HEK293 (cell line): ENCODE measurements at regions not wholly inside any gene's neighbourhood (a gene's known extent, or its start where the extent isn't known, plus 50 kb on each side); places are given as distances from the start of the nearest gene placed in this dataset.

Source experiments
- CTCF ChIA-PET: fragments of 350-600 bp; formaldehyde crosslinking; extraction: SDS; loops from one replicate; lab custom pipeline; 2021; ENCODE audit warnings: antibody characterized with exemption; lab: Yijun Ruan, JAX
- POLR2A ChIA-PET: fragments of 300-600 bp; formaldehyde crosslinking; extraction: SDS; loops from one replicate; lab custom pipeline; 2020; ENCODE audit warnings: antibody characterized with exemption, inconsistent platforms; lab: Yijun Ruan, JAX
- H3K27ac ChIP-seq: fragments of 200-500 bp; sonication (Bioruptor generic); 2 replicates; pipeline ENCODE4 v1.5.1; 2014; ENCODE audit warnings: low read depth, low read length, control low read depth, inconsistent platforms; ENCODE audit errors: extremely low read depth
- H3K36me3 ChIP-seq, 2 experiments: fragments of 200-500 bp in 1 of 2; sonication (Bioruptor generic) in 1 of 2; 1 replicate in 1 of 2; 2 replicates in 1 of 2; pipeline ENCODE4 v1.5.1; 2014 to 2017; ENCODE audit warnings: inconsistent platforms in 2 of 2, low read length in 2 of 2; ENCODE audit not compliant: control insufficient read depth in 2 of 2, insufficient read depth in 1 of 2
- H3K4me1 ChIP-seq: fragments of 200-500 bp; sonication (Bioruptor generic); 2 replicates; pipeline ENCODE4 v1.5.1; 2014; ENCODE audit warnings: mild to moderate bottlenecking, low read length, inconsistent platforms; ENCODE audit not compliant: control insufficient read depth, insufficient read depth
- H3K4me3 ChIP-seq: 2 replicates; pipeline ENCODE4 v1.5.1; 2011; ENCODE audit warnings: low read depth, mild to moderate bottlenecking, control low read depth, low read length, moderate library complexity
- H3K9me3 ChIP-seq: fragments of 200-500 bp; sonication (Bioruptor generic); 2 replicates; pipeline ENCODE4 v1.5.1; 2014; ENCODE audit warnings: low read depth, low read length, inconsistent platforms; ENCODE audit not compliant: control insufficient read depth, insufficient read depth
- KLF16 ChIP-seq: fragments of 450-650 bp; formaldehyde crosslinking; IDR thresholded peaks from 2 replicates; pipeline ENCODE4 v1.5.1; 2017; ENCODE audit warnings: missing biosample characterization, missing genetic modification characterization
- MEIS1 ChIP-seq: sonication (generic); formaldehyde crosslinking; IDR thresholded peaks from 2 replicates; pipeline ENCODE4 v1.8.1; 2022; ENCODE audit warnings: missing genetic modification reagents, mild to moderate bottlenecking, borderline replicate concordance
- SP3 ChIP-seq: fragments of 450-650 bp; formaldehyde crosslinking; IDR thresholded peaks from 2 replicates; pipeline ENCODE4 v1.5.1; 2016; ENCODE audit warnings: missing biosample characterization, missing genetic modification characterization
- ZBTB1 ChIP-seq: fragments of 450-650 bp; formaldehyde crosslinking; IDR thresholded peaks from 2 replicates; pipeline ENCODE4 v1.5.1; 2016; ENCODE audit warnings: missing biosample characterization, missing genetic modification characterization
- ZNF202 ChIP-seq: fragments of 450-650 bp; formaldehyde crosslinking; IDR thresholded peaks from 2 replicates; pipeline ENCODE4 v1.5.1; 2016; ENCODE audit warnings: missing biosample characterization, missing genetic modification characterization, borderline replicate concordance
- ZNF221 ChIP-seq: fragments of 450-650 bp; formaldehyde crosslinking; IDR thresholded peaks from 2 replicates; pipeline ENCODE4 v1.5.1; 2017; ENCODE audit warnings: missing biosample characterization, missing genetic modification characterization, borderline replicate concordance
- ZNF223 ChIP-seq: fragments of 450-650 bp; formaldehyde crosslinking; IDR thresholded peaks from 2 replicates; pipeline ENCODE4 v1.5.1; 2016; ENCODE audit warnings: missing biosample characterization, missing genetic modification characterization
- ZNF324 ChIP-seq: fragments of 450-650 bp; formaldehyde crosslinking; IDR thresholded peaks from 2 replicates; pipeline ENCODE4 v1.5.1; 2016; ENCODE audit warnings: missing biosample characterization, missing genetic modification characterization
- ZNF521 ChIP-seq: fragments of 450-650 bp; formaldehyde crosslinking; IDR thresholded peaks from 2 replicates; pipeline ENCODE4 v1.5.1; 2017; ENCODE audit warnings: missing biosample characterization, mild to moderate bottlenecking, missing genetic modification characterization
- ZNF701 ChIP-seq: fragments of 450-650 bp; formaldehyde crosslinking; IDR thresholded peaks from 2 replicates; pipeline ENCODE4 v1.5.1; 2016; ENCODE audit warnings: missing biosample characterization, missing genetic modification characterization
- ZNF791 ChIP-seq: fragments of 450-650 bp; formaldehyde crosslinking; IDR thresholded peaks from 2 replicates; pipeline ENCODE4 v1.5.1; 2016; ENCODE audit warnings: missing biosample characterization, missing genetic modification characterization
- ZNF843 ChIP-seq: fragments of 450-650 bp; formaldehyde crosslinking; IDR thresholded peaks from 2 replicates; pipeline ENCODE4 v1.5.1; 2016; ENCODE audit warnings: missing biosample characterization, missing genetic modification characterization
- TF ChIP-seq, protein P1 (sequence below): fragments of 450-650 bp; formaldehyde crosslinking; IDR thresholded peaks from 2 replicates; pipeline ENCODE4 v1.5.1; 2017; ENCODE audit warnings: missing biosample characterization, missing genetic modification characterization
- TF ChIP-seq, protein P2 (sequence below): fragments of 450-650 bp; formaldehyde crosslinking; IDR thresholded peaks from 2 replicates; pipeline ENCODE4 v1.5.1; 2016; ENCODE audit warnings: missing biosample characterization, missing genetic modification characterization
- TF ChIP-seq, protein P3 (sequence below): fragments of 450-650 bp; formaldehyde crosslinking; IDR thresholded peaks from 2 replicates; pipeline ENCODE4 v1.5.1; 2017; ENCODE audit warnings: missing biosample characterization, missing genetic modification characterization
- TF ChIP-seq, protein P4 (sequence below): fragments of 450-650 bp; IDR thresholded peaks from 2 replicates; pipeline ENCODE4 v1.5.1; 2018; ENCODE audit warnings: missing biosample characterization, mild to moderate bottlenecking, missing genetic modification characterization
- TF ChIP-seq, protein P5 (sequence below): fragments of 450-650 bp; formaldehyde crosslinking; IDR thresholded peaks from 2 replicates; pipeline ENCODE4 v1.5.1; 2016; ENCODE audit warnings: missing biosample characterization, missing genetic modification characterization, low read depth

DNA sequence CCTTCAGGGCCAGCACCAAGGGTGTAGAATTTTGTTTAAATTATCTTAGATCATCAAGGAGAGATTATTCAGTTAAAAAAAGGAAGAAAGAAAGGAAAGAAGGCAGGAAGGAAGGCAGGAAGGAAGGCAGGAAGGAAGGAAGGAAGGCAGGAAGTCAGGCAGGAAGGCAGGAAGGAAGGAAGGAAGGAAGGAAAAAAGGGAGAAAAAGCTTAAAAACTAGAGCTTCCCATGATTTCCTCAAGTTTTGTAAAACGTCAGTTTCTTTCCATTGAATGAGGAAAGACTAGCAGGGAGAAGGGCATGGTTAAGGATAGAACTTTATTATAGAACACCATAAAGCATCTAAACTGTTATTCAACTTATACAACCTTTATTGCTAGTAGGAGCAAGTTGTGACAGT lies 2672.0 kb upstream of the PCDH20 start:
- CTCF ChIA-PET, result no interaction called here
- Histone ChIP-seq H3K27ac (no peak overlapping the region), H3K4me1 (no peaks in the 10 kb centered on the region), H3K4me3 (no peak overlapping the region), H3K9me3 (no peaks in the 10 kb centered on the region), H3K36me3 (no peaks in the 10 kb centered on the region)
- POLR2A ChIA-PET, result no interaction called here
- TF ChIP-seq ZNF221 (no peak), ZNF202 (no peak), ZNF791 (tag by site-specific recombination) (no peak)
- TF ChIP-seq, protein P1, sequence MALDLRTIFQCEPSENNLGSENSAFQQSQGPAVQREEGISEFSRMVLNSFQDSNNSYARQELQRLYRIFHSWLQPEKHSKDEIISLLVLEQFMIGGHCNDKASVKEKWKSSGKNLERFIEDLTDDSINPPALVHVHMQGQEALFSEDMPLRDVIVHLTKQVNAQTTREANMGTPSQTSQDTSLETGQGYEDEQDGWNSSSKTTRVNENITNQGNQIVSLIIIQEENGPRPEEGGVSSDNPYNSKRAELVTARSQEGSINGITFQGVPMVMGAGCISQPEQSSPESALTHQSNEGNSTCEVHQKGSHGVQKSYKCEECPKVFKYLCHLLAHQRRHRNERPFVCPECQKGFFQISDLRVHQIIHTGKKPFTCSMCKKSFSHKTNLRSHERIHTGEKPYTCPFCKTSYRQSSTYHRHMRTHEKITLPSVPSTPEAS (tag by site-specific recombination), result no peak
- TF ChIP-seq, protein P2, sequence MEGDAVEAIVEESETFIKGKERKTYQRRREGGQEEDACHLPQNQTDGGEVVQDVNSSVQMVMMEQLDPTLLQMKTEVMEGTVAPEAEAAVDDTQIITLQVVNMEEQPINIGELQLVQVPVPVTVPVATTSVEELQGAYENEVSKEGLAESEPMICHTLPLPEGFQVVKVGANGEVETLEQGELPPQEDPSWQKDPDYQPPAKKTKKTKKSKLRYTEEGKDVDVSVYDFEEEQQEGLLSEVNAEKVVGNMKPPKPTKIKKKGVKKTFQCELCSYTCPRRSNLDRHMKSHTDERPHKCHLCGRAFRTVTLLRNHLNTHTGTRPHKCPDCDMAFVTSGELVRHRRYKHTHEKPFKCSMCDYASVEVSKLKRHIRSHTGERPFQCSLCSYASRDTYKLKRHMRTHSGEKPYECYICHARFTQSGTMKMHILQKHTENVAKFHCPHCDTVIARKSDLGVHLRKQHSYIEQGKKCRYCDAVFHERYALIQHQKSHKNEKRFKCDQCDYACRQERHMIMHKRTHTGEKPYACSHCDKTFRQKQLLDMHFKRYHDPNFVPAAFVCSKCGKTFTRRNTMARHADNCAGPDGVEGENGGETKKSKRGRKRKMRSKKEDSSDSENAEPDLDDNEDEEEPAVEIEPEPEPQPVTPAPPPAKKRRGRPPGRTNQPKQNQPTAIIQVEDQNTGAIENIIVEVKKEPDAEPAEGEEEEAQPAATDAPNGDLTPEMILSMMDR (tag by site-specific recombination), result no peak
- TF ChIP-seq, protein P3, sequence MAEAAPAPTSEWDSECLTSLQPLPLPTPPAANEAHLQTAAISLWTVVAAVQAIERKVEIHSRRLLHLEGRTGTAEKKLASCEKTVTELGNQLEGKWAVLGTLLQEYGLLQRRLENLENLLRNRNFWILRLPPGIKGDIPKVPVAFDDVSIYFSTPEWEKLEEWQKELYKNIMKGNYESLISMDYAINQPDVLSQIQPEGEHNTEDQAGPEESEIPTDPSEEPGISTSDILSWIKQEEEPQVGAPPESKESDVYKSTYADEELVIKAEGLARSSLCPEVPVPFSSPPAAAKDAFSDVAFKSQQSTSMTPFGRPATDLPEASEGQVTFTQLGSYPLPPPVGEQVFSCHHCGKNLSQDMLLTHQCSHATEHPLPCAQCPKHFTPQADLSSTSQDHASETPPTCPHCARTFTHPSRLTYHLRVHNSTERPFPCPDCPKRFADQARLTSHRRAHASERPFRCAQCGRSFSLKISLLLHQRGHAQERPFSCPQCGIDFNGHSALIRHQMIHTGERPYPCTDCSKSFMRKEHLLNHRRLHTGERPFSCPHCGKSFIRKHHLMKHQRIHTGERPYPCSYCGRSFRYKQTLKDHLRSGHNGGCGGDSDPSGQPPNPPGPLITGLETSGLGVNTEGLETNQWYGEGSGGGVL (tag by site-specific recombination), result no peak

DNA sequence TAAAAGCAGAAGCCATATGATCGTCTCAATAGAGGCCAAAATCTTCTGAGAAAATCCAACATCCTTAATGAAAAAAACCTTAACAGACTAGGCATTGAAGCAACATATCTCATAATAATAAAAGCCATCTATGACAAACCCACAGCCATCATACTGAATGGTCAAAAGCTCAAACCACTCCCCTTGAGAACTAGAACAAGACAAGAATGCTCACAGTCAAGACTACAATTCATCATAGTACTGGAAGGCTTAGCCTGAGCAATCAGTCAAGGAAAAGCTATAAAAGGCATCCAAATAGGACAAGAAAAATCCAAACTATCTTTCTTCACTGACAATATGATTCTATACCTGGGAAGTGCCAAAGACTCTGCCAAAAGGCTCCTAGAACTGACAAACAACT lies 2668.2 kb upstream of the PCDH20 start:
- Histone ChIP-seq H3K4me3 (no peak overlapping the region), H3K9me3 (no peaks in the 10 kb centered on the region), H3K27ac (no peak overlapping the region), H3K36me3 (no peaks in the 10 kb centered on the region), H3K4me1 (no peaks in the 10 kb centered on the region)
- ChIA-PET CTCF (no interaction called here), POLR2A (no interaction called here)
- TF ChIP-seq ZBTB1 (tag by site-specific recombination), result no peak
- TF ChIP-seq ZNF843 (tag by site-specific recombination), result no peak
- TF ChIP-seq KLF16 (tag by site-specific recombination), result no peak
- TF ChIP-seq ZNF223, result no peak
- TF ChIP-seq SP3 (tag by site-specific recombination), result no peak
- no peak for TF ChIP-seq MEIS1 (CRISPR knock-in tag)
- no peak for TF ChIP-seq ZNF701 (tag by site-specific recombination)
- no peak for TF ChIP-seq ZNF324 (tag by site-specific recombination)
- TF ChIP-seq ZNF521 (tag by site-specific recombination), result no peak
- TF ChIP-seq, protein P4, sequence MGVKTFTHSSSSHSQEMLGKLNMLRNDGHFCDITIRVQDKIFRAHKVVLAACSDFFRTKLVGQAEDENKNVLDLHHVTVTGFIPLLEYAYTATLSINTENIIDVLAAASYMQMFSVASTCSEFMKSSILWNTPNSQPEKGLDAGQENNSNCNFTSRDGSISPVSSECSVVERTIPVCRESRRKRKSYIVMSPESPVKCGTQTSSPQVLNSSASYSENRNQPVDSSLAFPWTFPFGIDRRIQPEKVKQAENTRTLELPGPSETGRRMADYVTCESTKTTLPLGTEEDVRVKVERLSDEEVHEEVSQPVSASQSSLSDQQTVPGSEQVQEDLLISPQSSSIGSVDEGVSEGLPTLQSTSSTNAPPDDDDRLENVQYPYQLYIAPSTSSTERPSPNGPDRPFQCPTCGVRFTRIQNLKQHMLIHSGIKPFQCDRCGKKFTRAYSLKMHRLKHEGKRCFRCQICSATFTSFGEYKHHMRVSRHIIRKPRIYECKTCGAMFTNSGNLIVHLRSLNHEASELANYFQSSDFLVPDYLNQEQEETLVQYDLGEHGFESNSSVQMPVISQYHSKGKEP (tag by site-specific recombination), result no peak

DNA sequence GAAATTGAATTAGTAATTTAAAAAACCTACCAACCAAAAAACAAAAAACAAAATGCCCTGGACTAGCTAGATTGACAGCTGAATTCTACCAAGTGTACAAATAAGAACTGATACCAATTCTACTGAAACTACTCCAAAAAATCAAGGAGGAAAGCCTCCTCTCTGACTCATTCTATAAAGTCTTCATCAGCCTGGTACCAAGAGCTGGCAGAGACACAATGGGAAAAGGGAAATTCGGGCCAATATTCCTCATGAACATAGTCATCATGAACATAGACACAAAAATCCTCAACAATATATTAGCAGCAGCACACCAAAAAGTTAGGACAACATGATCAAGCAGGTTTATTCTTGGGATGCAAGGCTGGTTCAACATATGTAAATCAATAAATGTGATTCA lies 2667.7 kb upstream of the PCDH20 start:
- ChIA-PET CTCF (no interaction called here), POLR2A (no interaction called here)
- Histone ChIP-seq H3K36me3 (no peaks in the 10 kb centered on the region), H3K9me3 (no peaks in the 10 kb centered on the region), H3K4me3 (no peak overlapping the region), H3K4me1 (no peaks in the 10 kb centered on the region), H3K27ac (no peak overlapping the region)
- TF ChIP-seq, protein P5, sequence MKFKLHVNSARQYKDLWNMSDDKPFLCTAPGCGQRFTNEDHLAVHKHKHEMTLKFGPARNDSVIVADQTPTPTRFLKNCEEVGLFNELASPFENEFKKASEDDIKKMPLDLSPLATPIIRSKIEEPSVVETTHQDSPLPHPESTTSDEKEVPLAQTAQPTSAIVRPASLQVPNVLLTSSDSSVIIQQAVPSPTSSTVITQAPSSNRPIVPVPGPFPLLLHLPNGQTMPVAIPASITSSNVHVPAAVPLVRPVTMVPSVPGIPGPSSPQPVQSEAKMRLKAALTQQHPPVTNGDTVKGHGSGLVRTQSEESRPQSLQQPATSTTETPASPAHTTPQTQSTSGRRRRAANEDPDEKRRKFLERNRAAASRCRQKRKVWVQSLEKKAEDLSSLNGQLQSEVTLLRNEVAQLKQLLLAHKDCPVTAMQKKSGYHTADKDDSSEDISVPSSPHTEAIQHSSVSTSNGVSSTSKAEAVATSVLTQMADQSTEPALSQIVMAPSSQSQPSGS (tag by site-specific recombination), result no peak
